Neural progenitor cell (in vitro differentiated cells): ENCODE measurements at regions not wholly inside any gene's neighbourhood (a gene's known extent, or its start where the extent isn't known, plus 50 kb on each side); places are given as distances from the start of the nearest gene placed in this dataset.

Source experiments
- EZH2 ChIP-seq: fragments of 200-600 bp; sonication (generic); IDR thresholded peaks from 2 replicates; pipeline ENCODE4 v1.6.1; 2017; ENCODE audit warnings: antibody characterized with exemption, mild to moderate bottlenecking, moderate library complexity
- TF ChIP-seq, protein P1 (sequence below): fragments of 200-600 bp; sonication (generic); IDR thresholded peaks from 2 replicates; pipeline ENCODE4 v1.5.1; 2017; ENCODE audit warnings: antibody characterized with exemption, mild to moderate bottlenecking

GRCh38 chr13:37417060-37417441 lies 181.5 kb downstream of the POSTN start:
- TF ChIP-seq, protein P1, sequence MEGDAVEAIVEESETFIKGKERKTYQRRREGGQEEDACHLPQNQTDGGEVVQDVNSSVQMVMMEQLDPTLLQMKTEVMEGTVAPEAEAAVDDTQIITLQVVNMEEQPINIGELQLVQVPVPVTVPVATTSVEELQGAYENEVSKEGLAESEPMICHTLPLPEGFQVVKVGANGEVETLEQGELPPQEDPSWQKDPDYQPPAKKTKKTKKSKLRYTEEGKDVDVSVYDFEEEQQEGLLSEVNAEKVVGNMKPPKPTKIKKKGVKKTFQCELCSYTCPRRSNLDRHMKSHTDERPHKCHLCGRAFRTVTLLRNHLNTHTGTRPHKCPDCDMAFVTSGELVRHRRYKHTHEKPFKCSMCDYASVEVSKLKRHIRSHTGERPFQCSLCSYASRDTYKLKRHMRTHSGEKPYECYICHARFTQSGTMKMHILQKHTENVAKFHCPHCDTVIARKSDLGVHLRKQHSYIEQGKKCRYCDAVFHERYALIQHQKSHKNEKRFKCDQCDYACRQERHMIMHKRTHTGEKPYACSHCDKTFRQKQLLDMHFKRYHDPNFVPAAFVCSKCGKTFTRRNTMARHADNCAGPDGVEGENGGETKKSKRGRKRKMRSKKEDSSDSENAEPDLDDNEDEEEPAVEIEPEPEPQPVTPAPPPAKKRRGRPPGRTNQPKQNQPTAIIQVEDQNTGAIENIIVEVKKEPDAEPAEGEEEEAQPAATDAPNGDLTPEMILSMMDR: no peak
- no peak for TF ChIP-seq EZH2
